Breast epithelium (tissue), 4 donors: ENCODE measurements at regions not wholly inside any gene's neighbourhood (a gene's known extent, or its start where the extent isn't known, plus 50 kb on each side); places are given as distances from the start of the nearest gene placed in this dataset.

ENCODE experiments used
- DNase-seq, 2 donors: peaks; one replicate each; pipeline ENCODE4 v3.0.0-alpha.2; 2019; ENCODE audit warnings: low spot score in 2 of 2
- H3K27ac ChIP-seq, 2 donors: fragments of 200-600 bp; sonication (generic) in 1 of 2; one replicate each; pipeline ENCODE4 v1.5.1; 2016 to 2019; ENCODE audit warnings: mild to moderate bottlenecking in 1 of 2
- H3K27me3 ChIP-seq, 2 donors: fragments of 200-600 bp; sonication (generic) in 1 of 2; one replicate each; pipeline versions ENCODE4 v1.5.1 to v1.6.0; 2017 to 2019; ENCODE audit warnings: control low read depth in 1 of 2, mild to moderate bottlenecking in 1 of 2
- H3K36me3 ChIP-seq: fragments of 200-600 bp; one replicate; pipeline ENCODE4 v1.5.1; 2019
- H3K4me1 ChIP-seq, 2 donors: fragments of 200-600 bp; sonication (generic); one replicate each; pipeline ENCODE4 v1.5.1; 2016 to 2019; ENCODE audit warnings: control low read depth in 1 of 2
- H3K4me3 ChIP-seq, 3 donors: fragments of 200-600 bp; sonication (generic); 1 replicate in 2 of 3; 2 replicates in 1 of 3; pipeline ENCODE4 v1.5.1; 2016 to 2019; ENCODE audit warnings: mild to moderate bottlenecking in 3 of 3, moderate library complexity in 2 of 3
- H3K9me3 ChIP-seq, 2 donors: fragments of 200-600 bp; sonication (generic) in 1 of 2; one replicate each; pipeline ENCODE4 v1.5.1; 2016 to 2019; ENCODE audit warnings: control low read depth in 1 of 2
- POLR2A ChIP-seq: fragments of 450-650 bp; IDR thresholded peaks from one replicate; pipeline ENCODE4 v1.6.1; 2016; ENCODE audit warnings: antibody characterized with exemption, mild to moderate bottlenecking, moderate library complexity
- POLR2AphosphoS5 ChIP-seq, 3 donors: sonication (generic); formaldehyde crosslinking; IDR thresholded peaks; one replicate each; pipeline ENCODE4 v1.6.1; 2017; ENCODE audit warnings: antibody characterized with exemption in 3 of 3
- intact Hi-C: fragments of 100-400 bp; cut with DNase I; formaldehyde crosslinking; loops from one replicate; pipeline ENCODE4 v1.15.1; 2023; ENCODE audit warnings: low total_unique reads
- TF ChIP-seq, protein P1 (sequence below), 3 donors: fragments of 450-650 bp; IDR thresholded peaks; one replicate each; pipeline ENCODE4 v1.5.1; 2016 to 2017; ENCODE audit warnings: antibody characterized with exemption in 3 of 3, mild to moderate bottlenecking in 3 of 3, moderate library complexity in 3 of 3

DNA sequence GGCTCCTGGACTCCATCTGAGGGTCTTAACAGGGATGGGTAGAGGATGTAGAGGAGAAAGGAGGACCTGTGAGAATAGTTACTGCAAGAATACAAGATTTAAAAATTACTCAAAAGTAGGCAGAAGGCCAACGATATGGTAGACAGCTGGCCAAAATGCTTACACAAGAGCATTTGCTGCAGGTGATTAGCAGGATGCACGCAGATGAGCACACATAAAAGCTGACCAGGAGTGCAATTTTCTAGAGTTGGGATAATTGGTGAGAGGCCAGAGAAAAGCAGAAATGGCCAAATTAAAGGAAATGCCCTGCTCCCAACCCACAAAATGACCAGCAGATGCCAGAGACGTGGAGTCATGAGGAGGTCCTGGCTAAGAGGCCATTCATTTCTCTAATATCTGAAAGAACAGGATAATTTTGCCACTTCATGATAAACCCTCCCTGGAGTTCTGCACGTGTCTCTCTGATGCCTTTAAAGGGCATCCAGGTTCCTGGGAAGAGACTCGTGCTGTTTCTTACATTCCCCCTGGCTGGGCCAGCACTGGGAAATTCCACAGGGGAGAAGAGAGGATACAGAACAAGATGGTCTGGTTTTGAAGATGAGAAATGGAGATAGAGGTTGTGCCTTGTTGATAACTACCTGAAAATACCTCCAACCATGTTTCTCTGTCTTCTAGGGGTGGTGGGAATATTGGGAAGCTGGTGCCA, 62.3 kb upstream of the KCNA3 start:
- Histone ChIP-seq H3K36me3 (no peaks in the 10 kb centered on the region), H3K9me3 (no peaks in the 10 kb centered on the region), H3K27ac (no peak overlapping the region), H3K27me3 (peaks cover 0 to 8% of the 10 kb centered on the region in 2 donors), H3K4me3 (no peak overlapping the region), H3K4me1 (no peaks in the 10 kb centered on the region)
- TF ChIP-seq POLR2A (no peak), POLR2AphosphoS5 (IDR thresholded peaks at IDR 0.05) (no peak)
- TF ChIP-seq, protein P1, sequence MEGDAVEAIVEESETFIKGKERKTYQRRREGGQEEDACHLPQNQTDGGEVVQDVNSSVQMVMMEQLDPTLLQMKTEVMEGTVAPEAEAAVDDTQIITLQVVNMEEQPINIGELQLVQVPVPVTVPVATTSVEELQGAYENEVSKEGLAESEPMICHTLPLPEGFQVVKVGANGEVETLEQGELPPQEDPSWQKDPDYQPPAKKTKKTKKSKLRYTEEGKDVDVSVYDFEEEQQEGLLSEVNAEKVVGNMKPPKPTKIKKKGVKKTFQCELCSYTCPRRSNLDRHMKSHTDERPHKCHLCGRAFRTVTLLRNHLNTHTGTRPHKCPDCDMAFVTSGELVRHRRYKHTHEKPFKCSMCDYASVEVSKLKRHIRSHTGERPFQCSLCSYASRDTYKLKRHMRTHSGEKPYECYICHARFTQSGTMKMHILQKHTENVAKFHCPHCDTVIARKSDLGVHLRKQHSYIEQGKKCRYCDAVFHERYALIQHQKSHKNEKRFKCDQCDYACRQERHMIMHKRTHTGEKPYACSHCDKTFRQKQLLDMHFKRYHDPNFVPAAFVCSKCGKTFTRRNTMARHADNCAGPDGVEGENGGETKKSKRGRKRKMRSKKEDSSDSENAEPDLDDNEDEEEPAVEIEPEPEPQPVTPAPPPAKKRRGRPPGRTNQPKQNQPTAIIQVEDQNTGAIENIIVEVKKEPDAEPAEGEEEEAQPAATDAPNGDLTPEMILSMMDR (IDR thresholded peaks at IDR 0.05), result no peak
- intact Hi-C loops, result no loop called here
- no peak for DNase-seq

DNA sequence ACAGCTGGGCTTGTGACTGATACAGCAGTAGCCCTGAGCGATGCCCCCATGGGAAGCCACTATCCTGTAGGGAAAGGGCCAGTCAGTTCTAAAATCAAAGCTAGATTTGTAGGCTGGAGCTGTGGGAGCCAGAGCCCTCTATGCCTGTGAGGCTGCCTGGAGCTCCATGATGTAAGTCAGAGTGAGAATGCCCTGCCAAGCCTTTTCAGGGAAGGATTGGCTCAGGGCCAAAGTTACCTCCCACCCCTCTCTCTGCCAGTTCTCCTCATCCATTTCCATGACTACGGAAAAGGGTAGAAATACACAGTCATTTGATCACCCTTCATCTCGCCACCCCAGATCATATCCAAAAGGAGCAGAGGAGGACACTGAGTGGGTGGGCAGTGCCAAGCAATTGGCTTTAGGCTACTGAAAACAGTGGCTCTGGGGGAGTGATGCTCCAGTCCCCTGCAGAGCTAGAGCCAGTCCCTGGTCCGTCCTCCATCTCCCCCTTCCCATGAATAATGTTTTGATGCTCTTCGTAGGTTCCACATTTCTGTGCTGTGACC, 59.5 kb upstream of the KCNA3 start:
- Histone ChIP-seq H3K4me3 (no peak overlapping the region), H3K27ac (no peak overlapping the region), H3K36me3 (no peaks in the 10 kb centered on the region), H3K4me1 (no peaks in the 10 kb centered on the region), H3K9me3 (no peaks in the 10 kb centered on the region), H3K27me3 (peaks cover 0 to 3% of the 10 kb centered on the region in 2 donors)
- DNase-seq, result no peak
- intact Hi-C loops, result loop anchor here (5.0 kb wide), 1 partner anchor 1283 kb away; no protein-coding TSS in a partner anchor
- TF ChIP-seq POLR2A (no peak), POLR2AphosphoS5 (IDR thresholded peaks at IDR 0.05) (no peak)
- TF ChIP-seq, protein P1 (IDR thresholded peaks at IDR 0.05), result no peak

DNA sequence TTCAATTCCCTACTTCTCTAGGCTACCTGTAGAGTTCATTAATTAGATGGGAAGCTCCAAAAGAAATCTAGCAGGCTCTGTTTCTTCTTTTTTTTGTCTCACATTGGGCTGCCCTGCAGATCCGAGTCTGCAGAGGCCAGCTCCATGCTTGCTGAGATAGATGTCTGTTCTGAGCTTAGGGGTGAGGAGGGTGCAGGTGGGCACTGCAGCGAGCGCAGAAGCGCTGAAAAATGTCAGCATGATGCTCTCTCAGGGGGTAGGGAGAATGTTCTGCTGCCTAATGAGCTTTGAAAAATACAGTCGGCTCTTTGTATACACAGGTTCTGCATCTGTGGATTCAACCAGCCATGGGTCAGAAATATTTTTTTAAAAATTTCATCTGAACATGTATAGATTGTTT, 56.8 kb upstream of the KCNA3 start:
- Histone ChIP-seq H3K36me3 (no peaks in the 10 kb centered on the region), H3K4me1 (no peaks in the 10 kb centered on the region), H3K9me3 (no peaks in the 10 kb centered on the region), H3K27ac (no peak overlapping the region), H3K4me3 (no peak overlapping the region), H3K27me3 (peaks cover 0 to 3% of the 10 kb centered on the region in 2 donors)
- TF ChIP-seq POLR2A (no peak), POLR2AphosphoS5 (IDR thresholded peaks at IDR 0.05) (no peak)
- TF ChIP-seq, protein P1 (IDR thresholded peaks at IDR 0.05), result no peak
- DNase-seq, result no peak
- intact Hi-C loops, result loop anchor here (5.0 kb wide), 1 partner anchor 1286 kb away; no protein-coding TSS in a partner anchor

GRCh38 chr1:110728388-110729001, 53.8 kb upstream of the KCNA3 start:
- TF ChIP-seq POLR2AphosphoS5 (IDR thresholded peaks at IDR 0.05), result no peak
- no peak for TF ChIP-seq POLR2A
- TF ChIP-seq, protein P1 (IDR thresholded peaks at IDR 0.05), result no peak
- H3K4me3 ChIP-seq, result no peak overlapping the region

DNA sequence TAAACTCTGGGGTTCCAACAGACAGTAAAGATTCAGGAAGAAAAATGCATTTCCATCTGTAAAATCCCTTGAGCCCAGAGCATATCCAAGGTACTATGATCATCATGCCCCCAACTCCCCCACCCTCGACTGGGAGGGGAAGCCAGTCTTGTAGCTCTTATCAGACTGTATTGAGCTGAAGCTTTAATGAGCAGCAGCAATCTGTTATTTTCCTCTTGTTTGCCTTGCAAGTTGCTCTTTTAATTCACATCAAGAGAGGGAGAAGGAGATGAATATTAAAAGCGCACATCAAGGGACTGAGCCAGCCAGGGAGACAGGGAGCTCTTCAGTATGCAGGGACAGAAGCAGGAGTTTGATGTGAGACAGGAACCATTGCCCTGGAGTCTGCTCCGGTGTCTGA, 52.5 kb upstream of the KCNA3 start:
- no peaks in the 10 kb centered on the region for H3K4me1 ChIP-seq
- DNase-seq, result no peak
- intact Hi-C loops, result no loop called here
- no peak for TF ChIP-seq POLR2AphosphoS5 (IDR thresholded peaks at IDR 0.05)
- no peak for TF ChIP-seq POLR2A
- TF ChIP-seq, protein P1 (IDR thresholded peaks at IDR 0.05), result no peak
- no peaks in the 10 kb centered on the region for H3K36me3 ChIP-seq
- no peak overlapping the region for H3K4me3 ChIP-seq
- no peak overlapping the region for H3K27ac ChIP-seq
- no peaks in the 10 kb centered on the region for H3K9me3 ChIP-seq
- peaks cover 0 to 6% of the 10 kb centered on the region in 2 donors for H3K27me3 ChIP-seq

More at GRCh38 chr1:110728388-110729001, 53.8 kb upstream of the KCNA3 start:
- Histone ChIP-seq H3K36me3 (no peaks in the 10 kb centered on the region), H3K4me1 (no peaks in the 10 kb centered on the region), H3K27ac (no peak overlapping the region), H3K27me3 (peaks cover 0 to 6% of the 10 kb centered on the region in 2 donors), H3K9me3 (no peaks in the 10 kb centered on the region)
- intact Hi-C loops, result no loop called here
- no peak for DNase-seq
